Right cardiac atrium (tissue), 5 donors: ENCODE measurements at regions not wholly inside any gene's neighbourhood (a gene's known extent, or its start where the extent isn't known, plus 50 kb on each side); places are given as distances from the start of the nearest gene placed in this dataset.

Experiments
- ATAC-seq, 2 donors: fragments of 200-7000 bp; cut with Tn5 transposase; one replicate each; pipeline versions ENCODE4 v1.8.0 to v1.9.1; 2020; ENCODE audit warnings: moderate library complexity in 2 of 2, mild to moderate bottlenecking in 1 of 2
- DNase-seq, 3 donors: peaks; one replicate each; pipeline ENCODE4 v3.0.0-alpha.2; 2020
- H3K27ac ChIP-seq: one replicate; pipeline ENCODE4 v1.5.1; 2013; ENCODE audit warnings: mild to moderate bottlenecking, low read length, control low read depth, moderate library complexity
- H3K27me3 ChIP-seq: one replicate; pipeline ENCODE4 v1.6.1; 2013; ENCODE audit not compliant: control insufficient read depth, insufficient read depth
- H3K4me1 ChIP-seq: one replicate; pipeline ENCODE4 v1.6.1; 2013; ENCODE audit warnings: low read length; ENCODE audit not compliant: control insufficient read depth, insufficient read depth
- H3K4me3 ChIP-seq: one replicate; pipeline ENCODE4 v1.5.1; 2013; ENCODE audit warnings: low read length, control low read depth
- H3K9me3 ChIP-seq: one replicate; pipeline ENCODE4 v1.6.1; 2013; ENCODE audit warnings: low read length; ENCODE audit not compliant: control insufficient read depth
- WGBS: extraction: QIAGEN DNeasy Blood & Tissue Kit; methylation state at CpG from one replicate; pipeline ENCODE4 v1.1.7; 2013; 5-methylcytosine and 5-hydroxymethylcytosine counted together
- intact Hi-C, 4 donors: fragments of 100-400 bp; cut with DNase I; formaldehyde crosslinking; loops; one replicate each; pipeline versions ENCODE4 v1.11.0 to v1.14.0; 2022 to 2023
- donor health status: healthy with polysubstance abuse.
- donor health status: DM: no; HTN: yes; CAD: no.
- donor health status: DM: no; HTN: no; CAD: no.
- donor health status: DM: no; HTN: yes; CAD: no; lungs with severe emphysema.
- donor health status: DM: yes; HTN: yes; CAD: no.

DNA sequence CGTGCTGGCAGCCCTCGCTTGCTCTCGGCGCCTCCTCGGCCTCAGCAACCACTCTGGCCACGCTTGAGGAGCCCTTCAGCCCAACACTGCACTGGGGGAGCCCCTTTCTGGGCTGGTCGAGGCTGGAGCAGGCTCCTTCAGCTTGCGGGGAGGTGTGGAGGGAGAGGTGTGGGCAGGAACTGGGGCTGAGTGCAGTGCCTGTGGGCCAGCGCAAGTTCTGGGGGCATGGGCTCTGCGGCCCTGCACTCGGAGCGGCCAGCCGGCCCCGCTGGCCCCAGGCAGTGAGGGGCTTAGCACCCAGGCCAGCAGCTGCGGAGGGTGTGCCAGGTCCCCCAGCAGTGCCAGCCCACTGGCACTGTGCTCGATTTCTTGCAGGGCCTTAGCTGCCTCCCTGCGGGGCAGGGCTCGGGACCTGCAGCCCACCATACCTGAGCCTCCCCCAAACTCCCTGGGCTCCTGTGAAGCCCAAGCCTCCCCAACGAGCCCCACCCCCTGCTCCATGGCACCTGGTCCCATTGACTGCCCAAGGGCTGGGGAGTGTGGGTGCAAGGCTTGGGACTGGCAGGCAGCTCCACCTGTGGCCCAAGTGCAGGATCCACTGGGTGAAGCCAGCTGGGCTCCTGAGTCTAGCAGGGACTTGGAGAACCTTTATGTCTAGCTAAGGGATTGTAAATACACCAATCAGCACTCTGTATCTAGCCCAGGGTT, 556.8 kb downstream of the GABRG1 start:
- ATAC-seq: no peak
- Histone ChIP-seq H3K27ac (no peak overlapping the region), H3K4me1 (no peaks in the 10 kb centered on the region), H3K4me3 (no peak overlapping the region), H3K27me3 (no peaks in the 10 kb centered on the region), H3K9me3 (no peaks in the 10 kb centered on the region)
- WGBS: 81% methylated on average over 19 of the region's 19 CpGs
- intact Hi-C loops: no loop called here
- DNase-seq: peak in 1 of 3 donors; percentile 34

DNA sequence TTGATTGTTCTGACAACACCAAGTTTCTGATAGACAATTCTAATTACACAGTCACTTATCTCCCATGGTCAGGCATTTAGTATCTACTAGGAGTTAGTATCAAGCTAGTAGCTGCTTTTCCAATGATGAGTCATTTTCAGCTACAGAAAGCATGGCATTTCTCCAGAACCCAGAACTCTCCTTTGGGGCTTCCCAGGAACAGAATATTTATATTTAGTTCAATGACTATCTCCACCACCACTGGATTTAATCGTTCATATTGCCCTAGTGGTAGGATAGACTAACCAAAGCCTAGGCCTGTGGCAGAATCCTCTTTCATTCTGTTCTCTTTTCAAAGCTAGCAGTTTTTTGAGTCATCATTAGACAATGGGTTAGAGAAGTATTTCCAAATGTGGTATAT, 569.4 kb downstream of the GABRG1 start:
- no peak overlapping the region for H3K27ac ChIP-seq
- no peaks in the 10 kb centered on the region for H3K4me1 ChIP-seq
- intact Hi-C loops: no loop called here
- H3K27me3 ChIP-seq: no peaks in the 10 kb centered on the region
- H3K9me3 ChIP-seq: no peaks in the 10 kb centered on the region
- ATAC-seq: no peak
- H3K4me3 ChIP-seq: no peak overlapping the region
- 19% methylated on average over 1 of the region's 1 CpG for WGBS
- no peak for DNase-seq

DNA sequence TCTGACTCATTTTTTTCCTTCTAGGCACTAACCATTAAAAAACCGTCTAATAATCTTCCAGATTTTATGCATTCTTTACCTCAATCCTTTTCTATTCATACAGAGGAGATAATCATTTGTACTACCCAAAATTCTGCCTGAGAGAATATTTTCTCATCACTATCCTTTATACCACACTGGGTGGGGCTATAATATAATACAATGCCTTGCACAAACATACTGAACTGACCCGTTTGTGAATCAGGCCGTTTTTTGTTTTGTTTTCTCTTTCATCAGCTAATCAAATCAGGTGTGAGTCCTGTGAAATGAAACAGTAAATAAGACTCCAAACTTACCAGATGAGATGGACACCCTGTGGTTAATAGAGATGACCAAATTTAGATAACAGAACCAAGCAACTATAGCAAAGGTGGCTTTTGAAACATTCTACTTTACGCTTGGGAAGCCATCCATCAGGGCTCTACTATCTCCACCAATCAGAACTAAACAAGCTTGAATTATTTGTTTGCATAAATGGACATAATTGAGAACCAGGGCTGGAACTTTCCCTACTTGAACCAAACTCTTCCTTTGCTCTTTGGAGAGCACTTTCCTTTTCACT, 573.0 kb downstream of the GABRG1 start:
- Histone ChIP-seq H3K27me3 (no peaks in the 10 kb centered on the region), H3K4me1 (no peaks in the 10 kb centered on the region), H3K9me3 (no peaks in the 10 kb centered on the region), H3K27ac (no peak overlapping the region), H3K4me3 (no peak overlapping the region)
- ATAC-seq (no peak), DNase-seq (no peak)
- WGBS: 40% methylated on average over 4 of the region's 4 CpGs
- intact Hi-C loops: no loop called here

GRCh38 chr4:45539142-45539814, 584.6 kb downstream of the GABRG1 start:
- H3K4me1 ChIP-seq: no peaks in the 10 kb centered on the region
- intact Hi-C loops: no loop called here
- WGBS: 84% methylated on average over 2 of the region's 2 CpGs
- no peaks in the 10 kb centered on the region for H3K9me3 ChIP-seq
- H3K27ac ChIP-seq: no peak overlapping the region
- no peak for ATAC-seq
- H3K4me3 ChIP-seq: no peak overlapping the region
- DNase-seq: no peak
- H3K27me3 ChIP-seq: no peaks in the 10 kb centered on the region

DNA sequence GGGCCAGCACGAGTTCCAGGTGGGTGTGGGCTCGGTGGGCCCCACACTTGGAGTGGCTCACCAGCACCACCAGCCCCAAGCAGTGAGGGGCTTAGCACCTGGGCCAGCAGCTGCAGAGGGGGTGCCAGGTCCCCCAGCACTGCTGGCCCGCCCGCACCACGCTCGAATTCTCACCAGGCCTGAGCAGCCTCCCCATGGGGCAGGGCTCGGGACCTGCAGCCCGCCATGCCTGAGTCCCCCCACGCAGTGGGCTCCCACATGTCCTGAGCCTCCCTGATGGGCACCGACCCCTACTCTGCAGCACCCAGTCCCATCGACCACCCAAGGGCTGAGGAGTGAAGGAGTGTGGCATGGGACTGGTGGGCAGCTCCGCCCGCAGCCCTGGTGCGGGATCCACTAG, 593.4 kb downstream of the GABRG1 start:
- H3K27ac ChIP-seq: no peak overlapping the region
- DNase-seq (peak in 1 of 3 donors; percentile 41), ATAC-seq (no peak)
- 91% methylated on average over 14 of the region's 14 CpGs for WGBS
- H3K4me1 ChIP-seq: no peaks in the 10 kb centered on the region
- H3K27me3 ChIP-seq: no peaks in the 10 kb centered on the region
- intact Hi-C loops: no loop called here
- no peak overlapping the region for H3K4me3 ChIP-seq
- no peaks in the 10 kb centered on the region for H3K9me3 ChIP-seq

DNA sequence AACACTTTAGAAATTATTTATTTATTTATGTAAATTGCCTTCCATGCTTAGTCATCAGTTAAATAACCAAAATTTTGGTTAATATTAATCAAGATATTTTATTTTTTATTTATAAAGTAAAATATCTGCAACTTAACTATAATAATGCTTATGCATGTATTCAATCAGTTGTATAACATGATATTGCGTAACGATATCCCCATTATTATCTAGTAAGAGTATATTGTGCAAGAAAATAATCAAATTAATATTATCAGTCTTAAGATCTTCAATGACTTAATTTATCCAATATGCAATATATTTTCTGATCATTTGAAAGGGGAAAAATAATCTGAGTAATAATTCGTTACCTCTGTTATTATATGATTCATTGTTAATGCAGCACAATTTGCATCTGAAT, 596.7 kb downstream of the GABRG1 start:
- no peak overlapping the region for H3K27ac ChIP-seq
- no peaks in the 10 kb centered on the region for H3K4me1 ChIP-seq
- intact Hi-C loops: no loop called here
- ATAC-seq: no peak
- no peaks in the 10 kb centered on the region for H3K27me3 ChIP-seq
- DNase-seq: no peak
- 93% methylated on average over 3 of the region's 3 CpGs for WGBS
- no peak overlapping the region for H3K4me3 ChIP-seq
- H3K9me3 ChIP-seq: no peaks in the 10 kb centered on the region

DNA sequence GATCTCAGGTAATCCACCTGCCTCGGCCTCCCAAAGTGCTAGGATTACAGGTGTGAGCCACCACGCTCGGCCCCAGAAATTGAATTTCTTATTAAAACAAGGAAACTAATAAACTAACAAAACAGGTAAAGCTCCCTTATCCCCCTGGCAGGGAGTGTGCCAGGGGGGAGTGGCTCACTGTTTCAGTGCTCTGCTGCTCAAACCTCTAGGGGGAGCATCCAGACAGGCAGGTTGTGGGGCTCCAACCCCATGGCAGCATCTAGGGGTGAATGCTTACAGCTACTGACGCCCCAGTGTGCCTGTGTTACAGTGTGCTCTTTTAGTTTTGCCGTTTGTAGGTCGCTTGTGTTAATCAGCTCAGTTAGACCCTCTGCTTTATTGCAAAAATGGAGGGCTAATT, 605.0 kb downstream of the GABRG1 start:
- Histone ChIP-seq H3K27ac (no peak overlapping the region), H3K9me3 (no peaks in the 10 kb centered on the region), H3K4me1 (no peaks in the 10 kb centered on the region), H3K27me3 (no peaks in the 10 kb centered on the region), H3K4me3 (no peak overlapping the region)
- intact Hi-C loops: no loop called here
- ATAC-seq: no peak
- WGBS: 88% methylated on average over 6 of the region's 6 CpGs
- DNase-seq: no peak

DNA sequence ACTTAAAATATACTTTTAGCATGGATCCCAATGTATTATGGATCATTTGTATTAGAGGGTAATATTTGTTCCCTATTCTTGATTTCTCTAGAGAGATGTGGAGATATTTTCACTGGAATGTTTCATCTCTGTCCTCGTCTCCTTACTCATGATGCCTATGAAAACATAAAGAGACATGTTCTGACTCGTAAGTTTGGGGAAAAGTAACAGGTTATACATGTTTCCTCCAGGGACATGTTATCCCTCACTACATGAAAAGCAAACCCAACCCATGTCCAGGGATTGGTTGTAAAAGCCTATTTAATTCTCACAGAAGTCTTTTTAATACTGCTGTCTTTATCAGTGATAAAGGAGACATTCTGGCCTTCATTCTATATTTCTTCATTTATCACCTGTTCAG, 621.4 kb downstream of the GABRG1 start:
- 61% methylated on average over 2 of the region's 2 CpGs for WGBS
- intact Hi-C loops: no loop called here
- no peak for DNase-seq

GRCh38 chr4:45484740-45485139, 639.1 kb downstream of the GABRG1 start:
- Histone ChIP-seq H3K4me1 (no peaks in the 10 kb centered on the region), H3K27me3 (no peaks in the 10 kb centered on the region), H3K9me3 (no peaks in the 10 kb centered on the region), H3K4me3 (no peak overlapping the region), H3K27ac (no peak overlapping the region)
- ATAC-seq (no peak), DNase-seq (no peak)
- 15% methylated on average over 1 of the region's 1 CpG for whole genome bisulfite sequencing
- intact Hi-C loops: no loop called here

More for the DNA sequence above, 621.4 kb downstream of the GABRG1 start:
- H3K9me3 ChIP-seq: no peaks in the 10 kb centered on the region
- H3K4me3 ChIP-seq: no peak overlapping the region
- H3K4me1 ChIP-seq: no peaks in the 10 kb centered on the region
- no peak for ATAC-seq
- H3K27ac ChIP-seq: no peak overlapping the region
- no peaks in the 10 kb centered on the region for H3K27me3 ChIP-seq

DNA sequence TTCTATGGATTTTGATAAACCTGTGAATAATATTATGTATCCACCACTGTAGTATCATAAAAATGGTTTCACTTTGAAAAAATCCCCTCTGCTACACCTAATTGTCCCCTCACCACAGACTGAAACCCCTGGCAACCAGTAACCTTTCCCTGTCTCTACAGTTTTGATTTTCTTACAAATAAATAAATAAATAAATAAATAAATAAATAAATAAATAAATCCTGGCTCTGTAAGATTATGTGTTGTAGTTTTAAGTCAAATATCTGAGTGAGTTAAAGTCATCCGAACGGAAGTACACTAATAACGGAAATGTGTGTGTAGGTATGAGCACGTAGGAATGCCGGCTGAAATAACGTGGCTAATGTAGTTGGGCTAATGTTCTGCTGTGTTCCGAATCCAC, 641.5 kb downstream of the GABRG1 start:
- no peak for DNase-seq
- no peaks in the 10 kb centered on the region for H3K4me1 ChIP-seq
- intact Hi-C loops: no loop called here

DNA sequence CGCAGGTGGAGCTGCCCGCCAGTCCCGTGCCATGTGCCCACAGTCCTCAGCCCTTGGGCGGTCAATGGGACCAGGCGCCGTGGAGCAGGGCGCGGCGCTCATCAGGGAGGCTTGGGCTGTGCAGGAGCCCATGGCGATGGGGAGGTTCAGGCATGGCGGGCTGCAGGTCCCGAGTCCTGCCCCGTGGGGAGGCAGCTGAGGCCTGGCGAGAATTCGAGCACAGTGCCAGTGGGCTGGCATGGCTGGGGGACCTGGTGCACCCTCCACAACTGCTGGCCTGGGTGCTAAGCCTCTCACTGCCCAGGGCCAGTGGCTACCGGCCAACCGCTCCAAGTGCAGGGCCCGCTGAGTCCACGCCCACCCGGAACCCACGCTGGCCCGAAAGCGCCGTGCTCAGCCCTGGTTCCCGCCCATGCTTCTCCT, 646.5 kb downstream of the GABRG1 start:
- H3K27ac ChIP-seq: no peak overlapping the region
- peak in 1 of 2 donors; percentile 50 for ATAC-seq
- no peaks in the 10 kb centered on the region for H3K9me3 ChIP-seq
- H3K4me3 ChIP-seq: no peak overlapping the region
- intact Hi-C loops: no loop called here
- H3K4me1 ChIP-seq: no peaks in the 10 kb centered on the region
- 97% methylated on average over 25 of the region's 25 CpGs for WGBS
- no peaks in the 10 kb centered on the region for H3K27me3 ChIP-seq
- DNase-seq: peak in 2 of 3 donors; percentile 15 to 42

More for the DNA sequence above, 641.5 kb downstream of the GABRG1 start:
- no peak overlapping the region for H3K4me3 ChIP-seq
- H3K9me3 ChIP-seq: no peaks in the 10 kb centered on the region
- ATAC-seq: no peak
- H3K27ac ChIP-seq: no peak overlapping the region
- no peaks in the 10 kb centered on the region for H3K27me3 ChIP-seq
- WGBS: 93% methylated on average over 7 of the region's 7 CpGs
